ENCODE measurements at regions not wholly inside any gene's neighbourhood (a gene's known extent, or its start where the extent isn't known, plus 50 kb on each side); places are given as distances from the start of the nearest gene placed in this dataset.

DNA sequence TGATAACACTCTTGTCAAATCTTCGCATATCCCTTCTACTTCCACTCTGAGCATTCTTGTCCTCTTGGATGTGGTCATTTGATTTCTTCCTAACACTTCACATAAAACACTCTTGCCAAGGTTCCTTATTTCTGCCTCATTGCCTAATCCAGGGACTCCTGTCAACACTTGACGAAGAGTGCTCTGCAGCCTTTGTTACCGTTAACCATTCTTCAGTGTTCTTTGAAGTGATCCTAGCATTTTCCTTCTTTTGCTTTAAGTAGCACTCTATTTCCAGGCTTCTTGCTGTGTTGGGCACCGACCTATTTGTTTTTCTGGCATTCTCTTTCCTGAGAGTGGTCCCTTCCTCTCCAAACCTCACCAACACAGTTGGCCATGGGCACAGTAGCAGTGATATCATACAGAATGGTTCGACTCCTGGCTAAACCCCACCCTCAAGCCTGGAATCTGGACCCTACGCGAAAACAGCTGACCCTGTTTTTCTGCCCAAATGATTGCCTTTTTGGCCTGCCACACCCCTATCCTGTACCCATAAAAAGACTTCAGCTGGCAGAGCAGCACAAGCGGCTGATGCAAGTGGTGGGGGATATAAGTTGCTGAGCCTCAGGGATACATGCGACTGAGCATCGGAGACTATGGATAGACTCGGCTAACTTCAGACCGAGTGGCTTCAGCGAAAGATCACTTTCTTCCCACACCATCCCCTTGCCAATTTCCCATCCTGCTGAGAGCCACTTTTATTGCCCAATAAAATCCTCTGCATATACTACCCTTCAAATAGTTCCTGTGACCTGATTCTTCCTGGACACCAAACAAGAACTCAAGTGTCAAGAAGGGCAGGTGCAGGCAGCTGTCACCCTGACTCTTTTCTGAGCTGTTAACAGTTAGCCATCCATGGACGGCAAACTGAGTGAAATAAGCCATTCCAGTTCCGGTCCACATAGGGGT is 820.6 kb downstream of the CCSER2 start:
- TF ChIP-seq POLR2AphosphoS5 (IDR thresholded peaks at IDR 0.05), result no peak
- TF ChIP-seq, protein P1, sequence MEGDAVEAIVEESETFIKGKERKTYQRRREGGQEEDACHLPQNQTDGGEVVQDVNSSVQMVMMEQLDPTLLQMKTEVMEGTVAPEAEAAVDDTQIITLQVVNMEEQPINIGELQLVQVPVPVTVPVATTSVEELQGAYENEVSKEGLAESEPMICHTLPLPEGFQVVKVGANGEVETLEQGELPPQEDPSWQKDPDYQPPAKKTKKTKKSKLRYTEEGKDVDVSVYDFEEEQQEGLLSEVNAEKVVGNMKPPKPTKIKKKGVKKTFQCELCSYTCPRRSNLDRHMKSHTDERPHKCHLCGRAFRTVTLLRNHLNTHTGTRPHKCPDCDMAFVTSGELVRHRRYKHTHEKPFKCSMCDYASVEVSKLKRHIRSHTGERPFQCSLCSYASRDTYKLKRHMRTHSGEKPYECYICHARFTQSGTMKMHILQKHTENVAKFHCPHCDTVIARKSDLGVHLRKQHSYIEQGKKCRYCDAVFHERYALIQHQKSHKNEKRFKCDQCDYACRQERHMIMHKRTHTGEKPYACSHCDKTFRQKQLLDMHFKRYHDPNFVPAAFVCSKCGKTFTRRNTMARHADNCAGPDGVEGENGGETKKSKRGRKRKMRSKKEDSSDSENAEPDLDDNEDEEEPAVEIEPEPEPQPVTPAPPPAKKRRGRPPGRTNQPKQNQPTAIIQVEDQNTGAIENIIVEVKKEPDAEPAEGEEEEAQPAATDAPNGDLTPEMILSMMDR (IDR thresholded peaks at IDR 0.05), result no peak
